ENCODE measurements at regions not wholly inside any gene's neighbourhood (a gene's known extent, or its start where the extent isn't known, plus 50 kb on each side); places are given as distances from the start of the nearest gene placed in this dataset.

DNA sequence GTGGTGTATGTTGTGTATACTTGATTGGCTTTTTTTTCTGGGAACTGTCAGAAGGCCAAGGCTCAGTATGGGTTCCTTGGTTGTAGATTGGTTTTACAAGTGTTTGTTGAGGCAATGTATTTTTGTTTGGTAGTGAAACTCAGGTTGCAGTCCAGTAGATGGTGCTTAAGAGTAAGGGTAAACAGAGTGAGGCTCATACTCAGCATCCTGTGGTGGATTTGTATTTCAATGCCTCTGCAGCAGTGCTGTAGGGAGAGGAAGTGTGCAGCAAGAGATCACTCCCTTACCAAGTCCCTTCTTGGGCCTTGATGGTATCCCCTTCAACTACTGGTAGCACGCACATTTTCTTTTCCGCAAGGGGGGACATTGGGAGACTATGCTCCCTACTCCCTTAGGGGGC, 428.5 kb upstream of the CNTN3 start:
- peak; percentile 44; the same call in 1 of the 2 replicates for TF ChIP-seq CTCF (IDR thresholded peaks at IDR 0.05)

DNA sequence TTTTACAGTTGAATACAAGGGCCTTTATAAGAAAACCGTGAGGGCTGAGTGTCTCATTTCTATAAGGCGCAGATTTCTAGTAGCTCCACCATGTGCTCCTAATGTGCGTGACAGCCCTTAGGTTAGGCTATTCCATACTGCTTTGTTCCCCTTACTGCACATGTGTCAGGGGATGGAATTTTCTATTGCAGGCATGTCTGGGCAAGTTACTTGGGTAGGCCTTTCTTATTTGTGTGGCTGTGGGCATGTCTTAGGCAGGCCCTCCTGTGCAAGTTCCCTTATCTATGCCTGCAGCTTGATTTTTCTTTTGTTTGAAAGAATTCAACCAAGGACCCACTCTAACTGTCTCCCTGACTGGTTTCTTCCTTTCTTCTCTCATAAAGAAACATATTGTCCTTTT, 434.2 kb upstream of the CNTN3 start:
- TF ChIP-seq CTCF (IDR thresholded peaks at IDR 0.05): no peak

DNA sequence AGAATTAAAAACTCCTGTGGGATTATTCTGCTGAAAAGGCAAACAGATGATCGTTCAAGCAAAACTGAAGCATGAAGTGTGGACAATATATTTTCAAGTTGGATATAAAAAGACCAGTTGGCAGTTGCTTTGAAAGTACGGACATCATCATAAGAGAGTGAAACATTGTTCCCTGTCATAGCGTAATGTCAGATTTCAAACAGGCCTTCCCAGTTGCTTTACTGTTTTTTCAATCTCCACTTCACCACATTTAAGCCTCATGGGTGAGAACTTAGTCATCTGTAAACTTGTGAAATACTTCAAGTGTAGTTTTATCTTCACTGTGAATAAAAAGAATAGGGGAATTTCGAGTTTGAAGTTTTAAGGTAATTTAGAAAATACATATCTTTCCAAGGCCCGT, 435.1 kb upstream of the CNTN3 start:
- no peak for TF ChIP-seq CTCF (IDR thresholded peaks at IDR 0.05)

DNA sequence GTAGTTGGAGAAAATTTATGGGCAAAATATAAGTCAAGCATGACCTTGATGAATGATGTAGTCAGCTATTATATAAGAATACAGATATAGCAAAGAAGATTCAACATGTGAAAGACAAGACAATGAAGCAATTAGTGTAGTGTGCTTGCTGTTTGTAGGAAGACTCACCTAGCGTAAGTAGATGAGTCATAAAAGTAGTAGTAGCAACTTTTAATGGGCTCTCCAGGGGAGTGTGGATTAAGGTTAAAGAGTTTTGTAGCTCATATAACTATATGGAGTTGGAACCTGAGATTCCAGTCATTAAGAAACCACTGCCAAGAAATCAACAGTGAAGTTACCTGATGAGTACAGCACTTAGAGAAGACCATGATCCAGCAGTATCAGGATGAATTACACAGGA, 444.7 kb upstream of the CNTN3 start:
- no peak for TF ChIP-seq CTCF (IDR thresholded peaks at IDR 0.05)

GRCh38 chr3:75061806-75062205, 447.3 kb upstream of the CNTN3 start:
- no peak for TF ChIP-seq CTCF (IDR thresholded peaks at IDR 0.05)

DNA sequence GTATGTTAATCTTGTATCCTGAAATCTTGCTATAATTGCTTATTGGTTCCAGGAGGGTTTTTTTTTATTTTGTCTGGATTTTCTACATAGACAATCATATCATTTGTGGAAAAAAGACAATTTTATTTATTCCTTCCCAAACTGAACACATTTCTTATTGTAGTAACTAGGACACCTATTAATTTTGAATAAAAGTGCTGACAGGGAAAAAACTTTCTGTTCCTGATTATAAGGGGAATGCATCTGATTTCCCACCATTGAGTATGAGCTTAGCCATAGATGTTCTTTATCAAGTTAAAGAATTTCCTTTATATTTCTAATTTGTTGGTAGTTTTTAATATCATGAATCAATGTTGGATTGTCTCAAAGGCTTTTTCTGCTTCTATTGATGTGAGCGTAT, 460.7 kb upstream of the CNTN3 start:
- TF ChIP-seq CTCF (IDR thresholded peaks at IDR 0.05): no peak

DNA sequence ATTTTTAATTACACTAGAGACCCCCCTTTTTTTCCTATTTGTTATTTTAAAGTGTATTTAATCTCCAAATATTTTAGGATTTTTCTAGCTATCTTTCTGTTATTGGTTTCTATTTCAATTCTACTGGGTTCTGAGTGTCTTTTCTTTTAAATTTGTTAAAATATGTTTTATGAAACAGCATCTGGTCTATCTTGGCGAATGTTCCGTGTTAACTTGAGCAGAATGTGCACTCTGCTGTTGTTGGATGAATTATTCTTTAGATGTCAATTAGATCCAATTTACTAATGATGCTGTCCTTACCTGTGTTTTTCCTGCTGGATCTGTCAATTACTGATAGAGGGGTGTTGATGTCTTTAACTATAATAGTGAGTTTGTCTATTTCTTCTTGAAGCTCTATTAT, 462.0 kb upstream of the CNTN3 start:
- TF ChIP-seq CTCF (IDR thresholded peaks at IDR 0.05): no peak

- no peak for TF ChIP-seq CTCF (IDR thresholded peaks at IDR 0.05)
Measured at GRCh38 chr3:75078290-75078689, 463.8 kb upstream of the CNTN3 start.
